ENCODE measurements at regions not wholly inside any gene's neighbourhood (a gene's known extent, or its start where the extent isn't known, plus 50 kb on each side); places are given as distances from the start of the nearest gene placed in this dataset.

GRCh38 chr3:147730284-147730683 lies 321.1 kb downstream of the ZIC1 start:
- intact Hi-C loops (cut with DNase I, micrococcal nuclease) = no loop called here
- no peak for ATAC-seq
- DNase-seq = no peak

GRCh38 chr3:147733217-147733616 lies 324.1 kb downstream of the ZIC1 start:
- no peak for ATAC-seq
- intact Hi-C loops (cut with DNase I, micrococcal nuclease) = no loop called here

DNA sequence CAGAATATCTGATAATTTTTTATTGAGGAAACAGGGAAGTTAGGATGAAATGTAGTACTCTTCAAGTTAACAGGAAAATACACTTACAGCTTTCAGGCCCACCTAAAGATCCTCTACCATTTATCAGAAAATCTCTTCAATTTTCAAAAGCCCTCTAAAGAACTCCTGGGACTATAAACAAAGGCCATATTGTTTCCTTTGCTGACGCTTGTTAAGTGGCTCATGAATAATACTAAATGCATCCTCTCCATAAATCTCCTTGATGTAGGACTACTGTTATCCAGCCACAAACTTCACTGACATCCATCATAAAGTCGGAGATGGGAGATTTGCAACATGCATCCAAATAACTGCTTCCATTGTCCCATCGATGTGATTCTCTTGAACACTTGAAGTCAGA lies 326.5 kb downstream of the ZIC1 start:
- intact Hi-C loops (cut with DNase I, micrococcal nuclease) = no loop called here
- DNase-seq (no peak), ATAC-seq (no peak)

More at GRCh38 chr3:147733217-147733616, 324.1 kb downstream of the ZIC1 start:
- DNase-seq = no peak

- DNase-seq (no peak), ATAC-seq (no peak)
- intact Hi-C loops (cut with DNase I, micrococcal nuclease) = no loop called here
Measured at GRCh38 chr3:147736226-147736625, 327.1 kb downstream of the ZIC1 start.

DNA sequence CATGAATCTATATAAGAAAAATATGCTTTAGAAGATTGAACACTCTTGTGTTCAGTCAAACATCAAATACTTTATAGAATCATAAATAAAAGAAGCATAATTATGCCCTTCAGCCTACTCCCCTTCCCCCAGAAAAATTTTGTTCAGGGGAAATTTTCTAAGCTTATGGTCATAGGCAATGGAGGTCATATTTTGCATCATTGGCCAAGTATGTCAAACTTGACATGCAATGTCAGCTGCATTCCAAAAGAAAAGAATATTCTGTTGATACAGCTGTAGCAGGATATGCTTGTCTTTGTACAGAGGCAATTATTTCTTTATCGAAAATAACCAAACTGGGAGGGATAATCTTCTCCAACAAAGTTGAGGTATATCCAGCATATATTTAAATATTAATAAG lies 328.2 kb downstream of the ZIC1 start:
- ATAC-seq (no peak), DNase-seq (no peak)
- intact Hi-C loops (cut with DNase I, micrococcal nuclease) = no loop called here

DNA sequence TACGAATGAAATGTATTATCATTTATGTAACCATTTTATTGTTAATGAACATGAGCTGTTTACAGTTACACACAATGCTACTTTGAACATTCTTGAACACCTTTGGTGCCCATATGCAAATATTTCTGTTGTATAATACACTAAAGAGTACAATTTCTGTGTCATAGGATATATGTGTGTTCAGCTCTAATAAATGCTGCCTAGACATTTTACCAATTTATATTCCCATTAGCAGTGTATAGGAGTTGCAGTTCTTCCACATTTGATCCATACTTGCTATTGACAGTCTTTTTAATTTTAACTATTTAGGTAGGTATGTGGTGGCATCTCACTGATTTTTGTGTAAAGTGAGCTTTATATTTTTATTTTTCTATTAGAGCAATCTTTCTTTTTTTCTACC lies 331.8 kb downstream of the ZIC1 start:
- ATAC-seq = no peak
- intact Hi-C loops (cut with DNase I, micrococcal nuclease) = no loop called here

GRCh38 chr3:147744967-147745366 lies 335.8 kb downstream of the ZIC1 start:
- DNase-seq (no peak), ATAC-seq (no peak)
- intact Hi-C loops (cut with DNase I, micrococcal nuclease) = no loop called here

More for the DNA sequence above, 331.8 kb downstream of the ZIC1 start:
- DNase-seq = no peak

DNA sequence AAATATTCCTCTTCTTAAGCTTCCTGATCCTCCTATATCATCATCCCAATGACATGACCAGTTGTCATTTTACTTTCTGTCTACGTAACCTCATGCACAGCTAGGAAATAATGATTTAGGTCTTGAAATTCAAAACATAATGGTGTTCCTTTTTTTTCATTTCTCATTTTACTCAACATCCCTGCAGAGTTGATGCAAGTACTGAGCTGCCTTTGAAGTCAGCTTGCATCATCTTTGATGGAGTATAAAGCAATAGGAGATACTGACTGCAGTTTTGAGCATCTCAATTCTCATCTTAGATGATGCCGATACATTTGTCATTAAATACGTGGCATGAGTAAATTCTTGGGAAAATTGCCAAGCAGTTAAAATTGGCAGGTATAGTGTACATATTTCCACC lies 346.1 kb downstream of the ZIC1 start:
- no peak for ATAC-seq
- no peak for DNase-seq
- intact Hi-C loops (cut with DNase I, micrococcal nuclease) = no loop called here

DNA sequence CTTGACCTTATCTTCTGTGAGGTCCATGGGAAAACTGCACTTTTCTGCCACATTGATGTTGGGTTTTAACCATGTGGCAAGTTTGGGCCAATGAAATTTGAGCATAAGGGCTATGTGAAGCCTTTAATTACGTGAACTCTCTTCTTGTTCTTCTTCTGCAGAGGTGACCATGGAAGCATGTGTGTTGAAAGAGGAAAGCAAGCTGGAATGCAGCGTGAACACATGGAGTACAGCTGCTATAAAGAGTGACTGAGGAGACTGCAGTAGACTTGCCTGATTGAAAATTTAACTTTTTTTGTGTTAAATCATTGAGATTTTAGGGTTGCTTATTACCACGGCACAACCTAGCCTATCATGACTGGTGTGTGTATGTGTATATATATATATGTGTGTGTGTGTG lies 347.3 kb downstream of the ZIC1 start:
- no peak for ATAC-seq
- DNase-seq = no peak
- intact Hi-C loops (cut with DNase I, micrococcal nuclease) = no loop called here

DNA sequence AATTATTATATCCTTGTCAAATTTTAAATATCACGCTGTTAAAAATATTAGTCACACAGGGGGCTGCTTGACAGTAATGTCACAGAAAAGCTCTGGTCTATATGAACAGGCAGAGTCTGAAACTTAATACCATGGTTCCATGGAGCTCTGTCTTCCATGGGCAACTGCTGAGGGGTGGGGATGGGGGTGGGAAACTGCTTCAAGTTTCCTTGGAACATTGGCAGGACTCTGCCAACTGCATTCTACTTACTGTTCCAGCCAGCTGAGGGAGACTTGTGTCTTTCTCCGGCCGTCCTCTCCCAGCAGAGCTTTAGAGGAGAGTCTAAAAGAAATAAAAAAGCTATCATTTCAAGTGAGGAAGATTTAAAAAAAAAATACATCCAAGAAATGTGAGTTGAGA lies 348.7 kb downstream of the ZIC1 start:
- DNase-seq (no peak), ATAC-seq (no peak)
- intact Hi-C loops (cut with DNase I, micrococcal nuclease) = no loop called here

- no peak for DNase-seq
- intact Hi-C loops (cut with DNase I, micrococcal nuclease) = no loop called here
- ATAC-seq = no peak
Measured at GRCh38 chr3:147758771-147759170, 349.6 kb downstream of the ZIC1 start.

DNA sequence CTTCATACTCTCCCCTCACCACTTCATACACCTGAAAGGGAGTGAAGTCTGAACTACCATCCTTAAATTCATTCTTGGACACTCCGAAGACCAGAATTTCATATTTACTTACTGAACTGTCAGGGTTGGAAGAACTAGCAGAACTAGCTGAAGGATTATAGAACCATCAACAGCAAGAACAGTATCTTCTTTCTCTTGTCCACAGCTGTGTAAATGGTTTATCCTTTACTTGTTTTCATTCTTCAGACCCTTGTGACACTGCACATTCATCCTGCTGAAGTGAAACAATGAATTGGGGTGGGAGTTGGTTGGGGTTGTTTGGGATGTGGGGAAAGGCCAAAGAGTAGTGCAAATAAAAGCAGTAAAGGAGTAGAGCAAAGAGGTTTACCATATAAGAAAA lies 350.9 kb downstream of the ZIC1 start:
- intact Hi-C loops (cut with DNase I, micrococcal nuclease) = no loop called here
- no peak for DNase-seq
- ATAC-seq = no peak

DNA sequence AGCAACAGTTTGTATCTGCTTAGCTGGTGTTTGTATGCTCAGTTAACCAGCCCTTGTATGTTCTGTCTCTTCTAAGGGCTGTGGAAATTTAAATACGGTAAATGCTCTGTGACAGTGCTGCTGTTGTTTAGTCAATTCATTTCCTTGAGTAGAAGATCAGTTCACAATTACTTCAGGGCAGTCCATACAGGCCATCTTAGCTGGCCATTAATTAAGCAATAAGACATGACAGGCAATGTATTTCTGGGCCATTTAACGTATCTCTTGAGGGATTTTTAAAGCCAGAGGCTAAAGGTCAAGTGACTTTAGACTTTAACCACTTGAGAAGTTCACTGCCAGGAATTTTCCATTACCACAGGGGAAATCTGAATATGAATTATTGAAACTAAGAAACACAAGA lies 351.8 kb downstream of the ZIC1 start:
- intact Hi-C loops (cut with DNase I, micrococcal nuclease) = no loop called here
- no peak for ATAC-seq
- DNase-seq = no peak

DNA sequence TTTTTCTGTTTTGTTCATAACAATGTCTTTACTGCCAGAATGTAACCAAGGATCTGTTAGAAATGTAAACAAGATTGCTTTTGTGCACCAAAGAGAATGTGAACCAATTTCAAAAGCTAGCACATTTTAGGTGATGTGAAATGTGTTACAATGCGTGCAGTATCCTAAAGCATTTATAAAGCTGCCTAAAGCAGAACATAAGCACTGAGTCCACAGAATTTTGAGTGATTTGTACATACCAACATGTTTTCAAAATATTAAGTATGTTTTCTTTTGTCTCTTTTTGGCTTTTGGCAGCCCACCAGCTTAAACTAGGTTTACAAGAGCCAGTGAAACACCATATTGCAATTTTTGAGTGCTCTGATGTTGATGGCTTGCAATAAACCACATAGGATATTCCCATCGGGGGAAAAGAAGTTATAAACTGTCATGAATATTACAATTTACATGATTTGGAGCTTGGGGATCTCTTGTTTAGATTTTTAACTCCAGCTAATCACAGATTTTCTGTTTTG lies 364.0 kb downstream of the ZIC1 start:
- no peak for DNase-seq
- ATAC-seq = no peak
- intact Hi-C loops (cut with DNase I, micrococcal nuclease) = no loop called here

DNA sequence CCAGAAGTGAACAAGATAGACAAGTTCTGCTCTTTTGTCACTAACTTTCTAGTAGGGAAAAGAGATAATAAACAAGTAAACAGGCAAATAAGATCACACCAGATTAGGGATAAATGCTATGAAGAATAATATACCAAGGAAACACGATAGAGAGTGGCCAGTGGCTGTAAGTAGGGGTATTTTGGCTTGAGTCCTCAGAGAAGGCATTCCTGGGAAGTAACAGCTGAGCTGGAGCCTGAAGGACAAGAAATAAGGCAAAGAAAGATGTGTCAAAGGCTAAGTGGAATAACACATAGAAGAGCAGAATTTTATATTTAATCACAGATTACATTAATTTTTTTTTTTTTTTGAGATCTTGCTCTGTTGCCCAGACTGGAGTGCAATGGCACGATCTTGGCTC lies 366.2 kb downstream of the ZIC1 start:
- no peak for ATAC-seq
- DNase-seq = no peak
- intact Hi-C loops (cut with DNase I, micrococcal nuclease) = no loop called here

DNA sequence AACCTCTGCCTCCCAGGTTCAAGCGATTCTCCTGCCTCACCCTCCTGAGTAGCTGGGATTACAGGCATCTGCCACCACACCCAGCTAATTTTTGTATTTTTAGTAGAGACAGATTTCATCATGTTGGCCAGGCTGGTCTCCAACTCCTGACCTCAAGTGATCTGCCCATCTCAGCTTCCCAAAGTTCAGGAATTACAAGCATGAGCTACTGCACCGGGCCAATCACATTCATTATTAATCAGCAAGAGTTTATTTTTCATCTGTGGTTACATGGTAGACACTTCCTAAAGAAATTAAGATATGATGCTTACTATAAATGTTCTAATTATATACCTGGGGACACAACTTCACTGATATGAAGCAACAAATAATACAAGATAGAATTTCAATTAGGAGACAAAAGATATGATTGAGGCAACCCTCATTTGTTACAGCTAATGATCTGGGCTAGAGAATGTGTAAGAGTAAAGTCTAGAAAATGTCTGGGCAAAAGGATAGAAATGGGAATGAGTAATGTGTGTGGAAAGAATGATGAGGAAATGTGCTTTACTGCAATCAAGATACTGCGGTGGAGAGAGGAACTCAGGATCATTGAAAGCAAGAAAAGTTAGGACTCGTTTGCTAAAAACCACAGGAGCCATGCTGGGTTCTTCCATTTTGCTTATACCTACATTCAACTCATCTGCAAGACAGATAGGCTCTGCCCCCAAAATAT lies 366.8 kb downstream of the ZIC1 start:
- intact Hi-C loops (cut with DNase I, micrococcal nuclease) = no loop called here
- ATAC-seq (no peak), DNase-seq (no peak)

DNA sequence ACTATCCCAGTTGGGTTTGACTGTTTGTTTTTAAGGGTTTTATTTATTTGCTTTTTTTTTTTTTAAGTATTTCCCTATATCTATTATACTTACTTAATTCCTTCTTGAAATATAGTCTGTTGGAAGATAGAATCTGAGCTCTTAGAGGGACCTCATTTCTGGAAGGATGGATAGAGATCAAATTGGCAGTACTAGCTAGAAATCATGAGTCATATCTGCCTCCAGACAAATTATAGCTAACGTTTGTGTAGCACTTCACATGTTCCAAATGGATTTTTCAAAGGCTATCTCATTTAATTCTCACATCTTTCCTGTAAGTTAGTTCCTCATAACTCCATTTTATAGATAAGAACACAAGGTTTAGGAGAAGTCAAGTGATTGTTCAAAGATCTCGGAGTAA lies 384.7 kb downstream of the ZIC1 start:
- DNase-seq (no peak), ATAC-seq (no peak)
- intact Hi-C loops (cut with DNase I, micrococcal nuclease) = no loop called here

- ATAC-seq = no peak
- no peak for DNase-seq
- intact Hi-C loops (cut with DNase I, micrococcal nuclease) = no loop called here
Measured at GRCh38 chr3:147794596-147794995, 385.4 kb downstream of the ZIC1 start.

- ATAC-seq (no peak), DNase-seq (no peak)
- intact Hi-C loops (cut with DNase I, micrococcal nuclease) = no loop called here
Measured at GRCh38 chr3:147795418-147795817, 386.3 kb downstream of the ZIC1 start.

- ATAC-seq (no peak), DNase-seq (no peak)
- intact Hi-C loops (cut with DNase I, micrococcal nuclease) = no loop called here
Measured at GRCh38 chr3:147797095-147797494, 387.9 kb downstream of the ZIC1 start.

DNA sequence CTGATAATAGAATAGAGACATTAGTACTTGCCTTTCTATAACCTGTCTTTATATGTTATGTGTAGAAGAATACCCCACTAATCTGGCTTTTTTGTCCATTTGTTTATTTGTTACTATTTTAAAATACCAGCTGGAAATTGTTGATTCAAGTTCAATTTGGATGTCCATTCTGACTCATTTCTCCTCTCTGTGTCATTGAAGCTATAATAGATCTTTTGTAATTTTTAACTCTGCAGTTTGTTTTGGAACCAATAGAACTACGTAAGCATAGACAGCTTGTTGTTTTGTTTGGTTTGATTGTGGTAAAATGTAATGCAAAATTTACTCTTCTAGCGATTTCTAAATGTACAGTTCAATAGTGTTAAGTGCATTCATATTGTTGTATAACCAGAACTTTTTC lies 390.4 kb downstream of the ZIC1 start:
- intact Hi-C loops (cut with DNase I, micrococcal nuclease) = no loop called here
- ATAC-seq (no peak), DNase-seq (no peak)

All from left colon (tissue), 2 donors.